AG10803 (cell line): ENCODE measurements at regions not wholly inside any gene's neighbourhood (a gene's known extent, or its start where the extent isn't known, plus 50 kb on each side); places are given as distances from the start of the nearest gene placed in this dataset.

ENCODE experiments used
- DNase-seq: peaks from one replicate; pipeline ENCODE4 v3.0.0; 2010; ENCODE audit warnings: low read depth
- H3K4me3 ChIP-seq: 2 replicates; pipeline ENCODE4 v1.5.1; 2011; ENCODE audit warnings: mild to moderate bottlenecking, low read length, control low read depth
- TF ChIP-seq, protein P1 (sequence below): conservative IDR thresholded peaks from 2 replicates; pipeline ENCODE4 v1.5.1; 2011; ENCODE audit warnings: mild to moderate bottlenecking, low read length, control low read depth, inconsistent platforms

DNA sequence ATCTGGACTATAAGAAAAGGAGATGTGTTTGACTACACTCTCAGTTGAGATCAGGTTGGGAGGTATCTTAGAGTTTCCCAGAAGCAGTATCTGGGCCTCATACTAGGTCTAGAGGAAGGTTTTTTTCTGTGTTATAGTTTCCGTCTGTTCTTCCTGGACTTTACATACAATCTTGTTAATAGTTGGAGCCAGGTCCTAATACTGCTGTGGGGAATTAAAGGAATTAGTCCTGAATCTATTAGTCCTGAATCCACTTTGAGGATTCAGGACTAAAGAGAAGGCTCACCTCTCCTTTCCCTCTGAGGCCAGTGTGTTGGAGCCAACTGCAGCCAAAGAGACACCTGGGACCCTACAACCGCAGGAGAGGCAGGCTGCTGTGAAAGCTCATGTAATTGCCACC is 445.7 kb upstream of the CLINT1 start:
- DNase-seq: no peak
- H3K4me3 ChIP-seq: no peak overlapping the region
- TF ChIP-seq, protein P1, sequence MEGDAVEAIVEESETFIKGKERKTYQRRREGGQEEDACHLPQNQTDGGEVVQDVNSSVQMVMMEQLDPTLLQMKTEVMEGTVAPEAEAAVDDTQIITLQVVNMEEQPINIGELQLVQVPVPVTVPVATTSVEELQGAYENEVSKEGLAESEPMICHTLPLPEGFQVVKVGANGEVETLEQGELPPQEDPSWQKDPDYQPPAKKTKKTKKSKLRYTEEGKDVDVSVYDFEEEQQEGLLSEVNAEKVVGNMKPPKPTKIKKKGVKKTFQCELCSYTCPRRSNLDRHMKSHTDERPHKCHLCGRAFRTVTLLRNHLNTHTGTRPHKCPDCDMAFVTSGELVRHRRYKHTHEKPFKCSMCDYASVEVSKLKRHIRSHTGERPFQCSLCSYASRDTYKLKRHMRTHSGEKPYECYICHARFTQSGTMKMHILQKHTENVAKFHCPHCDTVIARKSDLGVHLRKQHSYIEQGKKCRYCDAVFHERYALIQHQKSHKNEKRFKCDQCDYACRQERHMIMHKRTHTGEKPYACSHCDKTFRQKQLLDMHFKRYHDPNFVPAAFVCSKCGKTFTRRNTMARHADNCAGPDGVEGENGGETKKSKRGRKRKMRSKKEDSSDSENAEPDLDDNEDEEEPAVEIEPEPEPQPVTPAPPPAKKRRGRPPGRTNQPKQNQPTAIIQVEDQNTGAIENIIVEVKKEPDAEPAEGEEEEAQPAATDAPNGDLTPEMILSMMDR: no peak

DNA sequence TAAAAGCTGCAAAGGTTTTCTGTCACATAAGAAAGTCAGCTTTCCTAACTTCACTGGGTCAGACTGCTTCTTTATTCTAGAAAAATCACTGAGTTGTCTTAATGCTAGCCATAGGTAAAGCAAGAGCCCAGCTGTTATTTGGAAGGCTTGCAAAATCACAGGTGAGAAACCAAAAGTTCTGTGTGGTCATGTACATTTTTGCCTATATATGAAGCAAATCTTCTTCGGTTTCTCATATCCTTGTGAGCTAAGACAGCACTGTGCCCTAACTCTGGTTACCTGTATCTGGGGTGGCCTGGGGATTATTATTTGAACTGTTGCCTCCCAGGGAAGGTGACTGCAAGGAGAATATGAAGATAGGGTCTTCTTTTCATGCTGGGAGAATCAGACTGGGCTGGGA is 444.9 kb upstream of the CLINT1 start:
- no peak overlapping the region for H3K4me3 ChIP-seq
- no peak for DNase-seq
- TF ChIP-seq, protein P1: no peak

DNA sequence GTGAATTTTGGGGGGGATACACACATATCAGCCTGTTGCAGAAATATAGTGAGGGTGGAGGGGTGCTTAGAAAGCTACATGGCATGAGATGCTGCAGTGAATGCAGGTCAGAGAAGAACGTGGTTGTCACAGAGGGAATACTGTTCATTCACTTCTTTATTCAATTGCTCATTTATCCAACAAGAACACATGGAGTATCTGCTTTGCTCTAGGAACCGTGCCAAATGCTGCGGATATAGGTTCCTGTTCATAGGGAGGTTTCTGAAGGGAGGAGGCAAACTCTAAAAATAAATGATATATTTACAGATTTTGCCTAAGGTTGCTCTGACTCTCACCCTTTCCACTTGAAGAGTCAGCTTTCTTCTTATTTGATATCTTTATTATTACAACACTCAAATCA is 444.3 kb upstream of the CLINT1 start:
- DNase-seq: no peak
- no peak overlapping the region for H3K4me3 ChIP-seq
- TF ChIP-seq, protein P1: no peak

DNA sequence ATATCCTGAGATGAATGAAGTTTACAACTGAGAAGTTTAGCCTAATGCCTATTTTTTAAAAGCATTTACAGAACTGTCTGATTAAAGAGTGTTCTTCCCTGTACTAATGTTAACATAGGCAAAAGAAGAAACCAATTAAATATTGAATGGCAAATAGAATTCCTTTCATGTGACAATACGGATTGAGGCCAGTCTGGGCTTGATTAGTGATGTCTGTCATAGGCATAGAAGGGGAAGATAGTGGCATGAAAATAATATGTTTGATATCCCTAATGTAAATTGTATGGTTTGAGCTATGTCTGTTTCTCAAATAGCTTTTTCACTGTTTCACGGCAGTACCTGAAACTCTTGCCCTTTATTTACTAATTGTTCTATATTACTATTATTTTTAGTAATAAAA is 443.1 kb upstream of the CLINT1 start:
- H3K4me3 ChIP-seq: no peak overlapping the region
- DNase-seq: no peak
- TF ChIP-seq, protein P1: no peak

DNA sequence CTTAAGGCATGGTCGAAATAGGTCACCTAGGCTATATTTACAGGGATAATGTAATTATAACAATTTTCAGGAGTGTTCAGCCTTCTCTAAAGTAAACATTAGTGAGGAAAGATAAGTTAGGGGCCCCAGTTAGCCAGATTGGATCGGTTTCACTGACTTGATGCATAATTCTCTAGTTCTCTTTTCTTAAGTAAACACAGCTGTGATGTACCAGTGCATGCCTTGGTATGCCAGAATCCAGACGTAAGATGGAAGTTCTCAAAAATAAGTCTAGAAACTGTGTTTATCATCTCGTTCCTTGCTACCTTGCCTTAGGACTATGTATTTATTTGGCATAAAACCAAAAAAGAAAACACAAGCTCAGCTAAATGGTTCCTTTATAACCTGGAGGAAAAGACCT is 442.2 kb upstream of the CLINT1 start:
- no peak for DNase-seq
- H3K4me3 ChIP-seq: no peak overlapping the region
- TF ChIP-seq, protein P1: no peak

DNA sequence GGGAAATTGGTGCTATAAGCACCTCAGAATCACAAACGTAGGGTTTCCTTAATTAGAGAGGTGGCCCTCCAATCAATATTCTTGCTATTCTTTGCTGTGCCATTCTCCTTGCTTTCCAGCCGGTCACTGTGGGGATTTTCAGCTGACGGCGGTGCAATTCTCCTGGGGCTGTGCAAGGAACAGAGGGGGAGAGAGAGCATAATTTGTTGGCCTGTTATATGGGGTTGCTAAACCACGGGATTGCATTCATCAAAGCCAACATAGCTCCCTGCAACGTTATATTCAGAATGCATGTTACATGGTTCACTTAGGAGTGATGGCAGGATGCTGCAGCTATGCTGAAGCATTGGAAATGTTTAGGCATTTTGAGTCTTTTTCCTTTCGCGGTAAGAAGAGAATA is 441.3 kb upstream of the CLINT1 start:
- no peak for DNase-seq
- no peak overlapping the region for H3K4me3 ChIP-seq
- TF ChIP-seq, protein P1: no peak

DNA sequence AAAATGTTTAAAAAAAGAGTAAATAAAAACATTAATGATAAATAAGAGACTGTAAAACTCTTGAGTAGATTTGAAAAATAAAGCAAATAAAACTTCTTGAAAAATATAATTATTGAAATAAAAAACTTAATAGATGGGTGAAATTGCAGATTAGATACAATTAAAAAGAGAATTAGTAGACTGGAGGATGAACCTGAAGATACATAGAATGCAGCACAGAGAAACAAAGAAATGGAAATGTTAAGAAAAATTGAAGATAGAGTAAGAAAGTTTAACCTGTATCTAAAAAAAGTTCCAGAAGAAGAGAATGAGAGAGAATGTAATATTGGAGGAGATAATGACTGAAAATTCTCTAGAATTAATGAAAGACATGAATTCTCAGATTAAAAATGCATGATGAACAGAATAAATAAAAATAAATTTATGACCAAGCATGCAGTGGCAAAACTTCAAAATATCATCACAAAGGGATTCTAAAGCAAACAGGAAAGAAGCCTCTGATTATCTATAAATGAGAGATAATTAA is 438.1 kb upstream of the CLINT1 start:
- TF ChIP-seq, protein P1: no peak
- no peak overlapping the region for H3K4me3 ChIP-seq
- no peak for DNase-seq
